ENCODE measurements at regions not wholly inside any gene's neighbourhood (a gene's known extent, or its start where the extent isn't known, plus 50 kb on each side); places are given as distances from the start of the nearest gene placed in this dataset.

GRCh38 chr7:112546723-112547513 is 66.1 kb downstream of the LSMEM1 start:
- TF ChIP-seq CTCF (IDR thresholded peaks at IDR 0.05): no peak
- TF ChIP-seq POLR2A (IDR thresholded peaks at IDR 0.05): no peak

All from testis (tissue), 2 donors.